Smooth muscle cell (in vitro differentiated cells): ENCODE measurements at regions not wholly inside any gene's neighbourhood (a gene's known extent, or its start where the extent isn't known, plus 50 kb on each side); places are given as distances from the start of the nearest gene placed in this dataset.

Experiments
- DNase-seq: peaks from one replicate; lab custom pipeline; 2025; ENCODE audit not compliant: unreplicated experiment; lab: John Stamatoyannopoulos, UW
- H2AFZ ChIP-seq: fragments of 200-600 bp; sonication (generic); 2 replicates; pipeline ENCODE4 v1.6.0; 2016; ENCODE audit warnings: antibody characterized with exemption, low read depth, mild to moderate bottlenecking
- H3F3A ChIP-seq: fragments of 200-600 bp; sonication (generic); 2 replicates; pipeline ENCODE4 v1.6.0; 2017; ENCODE audit warnings: antibody characterized with exemption, low read depth
- H3K27ac ChIP-seq: fragments of 200-600 bp; sonication (generic); 2 replicates; pipeline ENCODE4 v1.5.1; 2016; ENCODE audit warnings: low read depth, mild to moderate bottlenecking
- H3K27me3 ChIP-seq: fragments of 200-600 bp; sonication (generic); 2 replicates; pipeline ENCODE4 v1.6.1; 2016; ENCODE audit warnings: low read depth, mild to moderate bottlenecking
- H3K36me3 ChIP-seq: fragments of 200-600 bp; sonication (generic); 2 replicates; pipeline ENCODE4 v1.5.1; 2016; ENCODE audit warnings: low read depth
- H3K4me1 ChIP-seq: fragments of 200-600 bp; sonication (generic); 2 replicates; pipeline ENCODE4 v1.5.1; 2016; ENCODE audit warnings: low read depth
- H3K4me2 ChIP-seq: fragments of 200-600 bp; sonication (generic); 2 replicates; pipeline ENCODE4 v1.6.0; 2016; ENCODE audit warnings: mild to moderate bottlenecking
- H3K4me3 ChIP-seq: fragments of 200-600 bp; sonication (generic); 2 replicates; pipeline ENCODE4 v1.5.1; 2016; ENCODE audit warnings: mild to moderate bottlenecking
- H3K79me2 ChIP-seq: fragments of 200-600 bp; sonication (generic); 2 replicates; pipeline ENCODE4 v1.6.0; 2016; ENCODE audit warnings: low read depth, mild to moderate bottlenecking
- H3K9ac ChIP-seq: fragments of 200-600 bp; sonication (generic); 2 replicates; pipeline ENCODE4 v1.6.0; 2016; ENCODE audit warnings: low read depth
- H3K9me3 ChIP-seq: fragments of 200-600 bp; sonication (generic); replicated peaks from 2 replicates; pipeline ENCODE4 v1.5.1; 2016; ENCODE audit warnings: low read depth
- H4K20me1 ChIP-seq: fragments of 200-600 bp; sonication (generic); 2 replicates; pipeline ENCODE4 v1.6.0; 2016; ENCODE audit warnings: low read depth
- CTCF ChIP-seq: fragments of 200-600 bp; sonication (generic); IDR thresholded peaks from 2 replicates; pipeline ENCODE4 v1.5.1; 2017; ENCODE audit warnings: borderline replicate concordance, mild to moderate bottlenecking, antibody characterized with exemption; ENCODE audit not compliant: insufficient read depth, poor library complexity, severe bottlenecking
- WGBS: methylation state at CpG from one replicate; pipeline ENCODE4 v1.1.7; 2016; ENCODE audit warnings: low lambda C conversion rate; 5-methylcytosine and 5-hydroxymethylcytosine counted together

DNA sequence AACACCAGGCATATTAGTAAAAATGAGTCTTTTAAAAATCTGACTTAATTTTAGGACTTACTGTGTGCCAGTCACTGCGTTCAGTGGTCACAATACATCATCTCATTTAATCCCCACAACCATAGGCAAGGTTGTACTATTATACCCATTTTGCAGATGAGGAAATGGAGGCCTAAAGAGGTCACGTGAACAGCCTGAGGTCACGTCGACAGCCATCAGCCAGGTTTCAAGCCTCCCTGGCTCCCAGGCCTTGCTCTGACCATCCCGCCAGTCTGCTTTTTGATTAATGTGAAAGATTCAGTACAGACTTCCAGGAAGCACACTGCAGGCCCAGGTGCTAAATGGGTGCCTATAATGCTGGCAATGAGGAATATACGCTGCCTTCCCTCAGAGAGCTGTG lies 86.3 kb upstream of the TOX3 start:
- H3K36me3 ChIP-seq = no peaks in the 10 kb centered on the region
- H4K20me1 ChIP-seq = no peaks in the 10 kb centered on the region
- H3K4me3 ChIP-seq = no peak overlapping the region
- no peak overlapping the region for H3K9ac ChIP-seq
- H3K9me3 ChIP-seq = no peaks in the 10 kb centered on the region
- WGBS = 89% methylated on average over 6 of the region's 6 CpGs
- no peak overlapping the region for H3K27ac ChIP-seq
- no peak for DNase-seq
- no peaks in the 10 kb centered on the region for H3K27me3 ChIP-seq
- H2AFZ ChIP-seq = no peak overlapping the region
- no peak overlapping the region for H3K4me2 ChIP-seq
- H3K4me1 ChIP-seq = no peaks in the 10 kb centered on the region
- TF ChIP-seq CTCF = no peak
- no peaks in the 10 kb centered on the region for H3K79me2 ChIP-seq
- H3F3A ChIP-seq = no peaks in the 10 kb centered on the region

DNA sequence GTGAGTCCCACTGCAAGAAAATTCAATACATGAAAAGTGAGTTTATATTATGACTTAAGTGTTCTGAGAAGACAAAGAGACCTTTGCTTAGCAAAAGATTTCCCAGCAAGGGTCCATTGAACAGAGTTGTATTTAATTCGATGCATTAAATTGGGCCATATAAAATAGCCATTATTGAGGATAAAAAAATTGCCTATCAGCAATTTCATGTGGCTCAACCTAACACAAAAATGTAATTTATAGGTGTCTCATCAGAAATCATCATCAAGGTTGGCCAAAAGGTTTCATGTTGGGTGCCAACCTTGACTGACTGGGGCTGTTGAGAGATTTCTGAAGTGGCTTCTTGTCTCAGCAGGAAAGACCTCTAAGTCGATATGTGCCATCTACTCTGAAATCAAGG lies 84.8 kb upstream of the TOX3 start:
- H3K9ac ChIP-seq = no peak overlapping the region
- H3K36me3 ChIP-seq = no peaks in the 10 kb centered on the region
- TF ChIP-seq CTCF = no peak
- H3K27me3 ChIP-seq = no peaks in the 10 kb centered on the region
- H3F3A ChIP-seq = no peaks in the 10 kb centered on the region
- no peaks in the 10 kb centered on the region for H3K79me2 ChIP-seq
- H3K9me3 ChIP-seq = no peaks in the 10 kb centered on the region
- no peak overlapping the region for H3K4me3 ChIP-seq
- DNase-seq = no peak
- H3K4me2 ChIP-seq = no peak overlapping the region
- 97% methylated on average over 2 of the region's 2 CpGs for WGBS
- H3K27ac ChIP-seq = no peak overlapping the region
- H2AFZ ChIP-seq = no peak overlapping the region
- no peaks in the 10 kb centered on the region for H4K20me1 ChIP-seq
- H3K4me1 ChIP-seq = no peaks in the 10 kb centered on the region

DNA sequence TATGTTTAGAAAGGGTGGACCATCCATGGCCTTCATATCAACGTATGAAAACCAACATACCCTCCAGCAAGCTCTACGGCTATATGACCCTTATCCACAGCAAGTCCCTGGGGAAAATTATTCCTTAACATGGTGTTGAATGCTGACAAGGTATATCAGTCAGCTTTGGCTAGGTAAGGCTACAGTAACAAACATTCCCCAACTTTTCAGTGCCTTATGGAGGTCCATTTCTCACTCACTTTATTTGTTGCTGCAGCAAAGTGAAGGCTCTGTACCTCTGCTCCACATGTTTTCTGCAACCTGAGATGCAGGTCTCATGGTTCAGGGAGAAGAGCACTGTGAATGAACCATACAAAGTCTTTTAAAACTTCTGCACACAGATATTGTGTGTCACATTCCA lies 83.8 kb upstream of the TOX3 start:
- Histone ChIP-seq H3K9ac (no peak overlapping the region), H3K36me3 (no peaks in the 10 kb centered on the region), H3K27me3 (no peaks in the 10 kb centered on the region), H3K4me1 (no peaks in the 10 kb centered on the region), H3F3A (no peaks in the 10 kb centered on the region), H3K27ac (no peak overlapping the region), H2AFZ (no peak overlapping the region), H3K9me3 (no peaks in the 10 kb centered on the region), H3K4me3 (no peak overlapping the region), H3K79me2 (no peaks in the 10 kb centered on the region), H4K20me1 (no peaks in the 10 kb centered on the region), H3K4me2 (no peak overlapping the region)
- no peak for DNase-seq
- TF ChIP-seq CTCF = no peak
- WGBS = 92% methylated on average over 2 of the region's 2 CpGs

DNA sequence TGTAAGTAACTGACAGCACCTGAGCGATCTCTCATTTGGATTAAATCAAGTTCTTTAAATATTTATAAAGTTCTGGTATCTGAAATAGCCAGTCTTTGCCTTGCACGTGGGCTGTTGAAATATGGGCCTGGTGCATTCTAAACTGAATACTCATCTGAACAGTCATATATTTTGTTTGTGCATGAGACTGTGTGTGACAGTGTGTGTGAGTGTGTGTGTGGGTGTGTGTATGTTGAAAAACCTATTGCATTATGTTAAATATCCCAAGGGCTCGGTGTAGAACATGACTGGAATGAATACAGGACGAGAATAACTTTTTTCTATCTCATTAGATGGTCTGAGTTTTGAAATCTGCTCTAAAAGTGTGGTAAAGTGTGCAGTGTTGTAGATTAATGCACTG lies 82.4 kb upstream of the TOX3 start:
- H3K4me2 ChIP-seq = no peak overlapping the region
- no peaks in the 10 kb centered on the region for H3K79me2 ChIP-seq
- H4K20me1 ChIP-seq = no peaks in the 10 kb centered on the region
- 32% methylated on average over 4 of the region's 4 CpGs for WGBS
- no peaks in the 10 kb centered on the region for H3K4me1 ChIP-seq
- no peaks in the 10 kb centered on the region for H3K9me3 ChIP-seq
- no peak for TF ChIP-seq CTCF
- H3K36me3 ChIP-seq = no peaks in the 10 kb centered on the region
- H3K27me3 ChIP-seq = peaks cover under 1% of the 10 kb centered on the region
- H3F3A ChIP-seq = no peaks in the 10 kb centered on the region
- H3K9ac ChIP-seq = no peak overlapping the region
- DNase-seq = no peak
- no peak overlapping the region for H3K4me3 ChIP-seq
- no peak overlapping the region for H2AFZ ChIP-seq
- H3K27ac ChIP-seq = no peak overlapping the region
